GM12864 (cell line): ENCODE measurements at regions not wholly inside any gene's neighbourhood (a gene's known extent, or its start where the extent isn't known, plus 50 kb on each side); places are given as distances from the start of the nearest gene placed in this dataset.

Experiments
- DNase-seq: peaks from one replicate; pipeline ENCODE4 v3.0.0-alpha.2; 2011; ENCODE audit warnings: low read depth
- H3K4me3 ChIP-seq: 2 replicates; pipeline ENCODE4 v1.5.1; 2011; ENCODE audit warnings: mild to moderate bottlenecking, low read depth, low read length, control low read depth
- CTCF ChIP-seq: IDR thresholded peaks from 2 replicates; pipeline ENCODE4 v1.5.1; 2011; ENCODE audit warnings: low read depth, mild to moderate bottlenecking, moderate library complexity, low read length, control low read depth, inconsistent platforms; ENCODE audit errors: missing control alignments

GRCh38 chr10:128694168-128694850 is 568.1 kb upstream of the MKI67 start:
- no peak overlapping the region for H3K4me3 ChIP-seq
- DNase-seq, result no peak
- no peak for TF ChIP-seq CTCF

- DNase-seq, result no peak
- no peak overlapping the region for H3K4me3 ChIP-seq
- TF ChIP-seq CTCF, result no peak
Observed at GRCh38 chr10:128694851-128695725, 568.9 kb upstream of the MKI67 start.

- DNase-seq, result no peak
- H3K4me3 ChIP-seq, result no peak overlapping the region
- no peak for TF ChIP-seq CTCF
Observed at GRCh38 chr10:128695931-128696330, 569.7 kb upstream of the MKI67 start.

DNA sequence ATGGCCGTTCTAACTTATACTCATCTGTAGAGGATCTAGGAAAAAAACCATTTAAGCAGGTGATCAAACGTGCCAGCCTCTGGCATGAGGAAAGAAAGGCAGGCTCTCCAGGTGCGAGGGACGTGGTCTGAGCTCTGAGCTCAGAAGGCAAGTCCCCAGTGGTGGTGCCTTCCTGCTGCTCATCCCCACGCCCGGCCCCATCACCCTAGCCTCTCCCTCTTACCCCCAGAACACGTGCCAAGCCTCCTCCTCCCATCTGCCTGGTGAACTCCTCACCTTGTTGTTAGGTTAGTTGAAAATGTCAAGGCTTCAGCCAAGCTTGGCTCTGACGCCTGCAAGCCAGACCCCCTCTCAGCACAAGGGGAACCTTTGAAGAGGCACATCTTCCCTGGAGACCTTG is 571.2 kb upstream of the MKI67 start:
- no peak for TF ChIP-seq CTCF
- no peak overlapping the region for H3K4me3 ChIP-seq
- DNase-seq, result no peak

DNA sequence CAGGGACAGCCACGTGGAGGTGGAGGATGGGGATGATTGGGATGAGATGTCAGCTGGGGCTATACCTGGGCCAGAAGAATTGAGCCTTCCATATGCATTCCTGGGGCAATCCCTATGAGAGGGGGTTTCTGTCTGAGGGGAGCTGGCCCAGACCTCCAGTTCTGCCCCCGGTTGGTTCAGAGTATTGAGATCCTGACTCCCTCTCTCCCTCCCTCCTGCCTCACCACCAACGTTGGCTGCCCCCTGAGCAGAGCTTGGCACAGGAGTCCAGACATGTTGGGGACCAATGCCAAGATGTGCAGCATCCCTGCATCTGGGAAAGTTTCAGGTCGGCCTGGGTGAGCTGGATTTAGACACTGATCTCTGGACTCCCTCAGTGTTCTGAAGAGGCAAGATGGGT is 575.2 kb upstream of the MKI67 start:
- DNase-seq, result no peak
- no peak for TF ChIP-seq CTCF

DNA sequence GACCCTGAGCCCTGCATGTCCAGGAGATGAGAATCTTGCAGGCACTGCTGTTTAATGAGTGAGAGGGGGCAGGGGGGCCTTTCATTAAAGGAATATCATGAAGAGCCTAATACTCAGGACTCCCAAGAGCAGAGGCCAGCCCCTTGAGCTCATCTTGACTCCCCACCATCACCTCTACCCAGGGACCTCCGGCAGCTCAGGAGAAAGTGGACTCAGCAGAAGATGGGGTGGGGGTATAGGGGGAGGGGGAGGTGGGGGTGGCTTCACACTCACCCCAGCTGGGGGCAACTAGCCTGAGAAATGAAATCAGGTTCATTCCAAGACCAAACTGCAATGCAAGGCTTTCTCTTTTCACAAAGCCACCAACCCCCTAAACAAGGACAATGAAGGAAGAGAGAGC is 575.6 kb upstream of the MKI67 start:
- no peak overlapping the region for H3K4me3 ChIP-seq
- no peak for TF ChIP-seq CTCF
- DNase-seq, result no peak

More for the DNA sequence above, 575.2 kb upstream of the MKI67 start:
- H3K4me3 ChIP-seq, result no peak overlapping the region

DNA sequence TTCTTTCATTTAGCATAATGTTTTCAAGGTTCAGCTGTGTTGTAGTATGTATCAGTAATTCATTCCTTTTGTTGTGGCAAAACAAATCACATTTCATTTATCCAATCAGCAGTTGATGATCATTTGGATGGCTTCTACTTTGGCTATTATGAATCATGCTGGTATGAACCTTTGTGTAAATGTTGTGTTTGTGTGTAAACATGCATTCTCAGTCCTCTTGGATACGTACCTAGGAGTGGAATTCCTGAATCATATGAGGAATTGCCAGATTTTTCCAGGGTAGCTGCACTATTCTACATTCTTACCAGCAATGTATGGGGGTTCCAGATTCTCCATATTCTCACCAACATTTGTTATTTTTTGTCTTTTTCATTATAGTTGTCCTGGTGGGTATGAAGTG is 578.5 kb upstream of the MKI67 start:
- no peak overlapping the region for H3K4me3 ChIP-seq
- no peak for DNase-seq
- TF ChIP-seq CTCF, result no peak
